ENCODE measurements at regions not wholly inside any gene's neighbourhood (a gene's known extent, or its start where the extent isn't known, plus 50 kb on each side); places are given as distances from the start of the nearest gene placed in this dataset.

DNA sequence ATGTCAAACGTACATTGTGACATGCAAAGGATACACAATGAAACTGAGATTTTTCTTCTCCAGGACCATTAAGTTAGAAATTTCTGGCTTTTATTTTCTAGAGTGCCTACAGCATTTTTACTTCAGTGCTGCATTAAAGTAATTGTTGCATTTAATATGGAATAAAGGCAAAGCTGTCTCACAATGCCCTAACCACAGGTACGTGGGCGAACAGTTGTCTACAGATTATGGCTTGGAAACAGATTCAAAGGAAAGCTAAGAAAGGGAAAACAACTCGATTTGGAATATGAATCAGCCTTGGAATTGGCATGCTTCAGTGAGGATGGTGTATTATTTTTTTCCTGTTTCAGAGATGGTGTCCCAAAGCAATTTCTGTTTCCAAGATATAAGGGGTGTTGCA, 79.1 kb upstream of the TUSC7 start:
- 18 to 38% methylated on average over 4 of the region's 4 CpGs for WGBS, 2 donors
- no peak for DNase-seq
- Histone ChIP-seq H3K36me3 (no peaks in the 10 kb centered on the region), H3K27me3 (no peaks in the 10 kb centered on the region), H3K27ac (no peak overlapping the region), H3K9me3 (no peaks in the 10 kb centered on the region), H3K4me3 (no peak overlapping the region), H3K4me1 (no peaks in the 10 kb centered on the region)
- intact Hi-C loops (cut with DNase I), result no loop called here
- TF ChIP-seq, protein P1, sequence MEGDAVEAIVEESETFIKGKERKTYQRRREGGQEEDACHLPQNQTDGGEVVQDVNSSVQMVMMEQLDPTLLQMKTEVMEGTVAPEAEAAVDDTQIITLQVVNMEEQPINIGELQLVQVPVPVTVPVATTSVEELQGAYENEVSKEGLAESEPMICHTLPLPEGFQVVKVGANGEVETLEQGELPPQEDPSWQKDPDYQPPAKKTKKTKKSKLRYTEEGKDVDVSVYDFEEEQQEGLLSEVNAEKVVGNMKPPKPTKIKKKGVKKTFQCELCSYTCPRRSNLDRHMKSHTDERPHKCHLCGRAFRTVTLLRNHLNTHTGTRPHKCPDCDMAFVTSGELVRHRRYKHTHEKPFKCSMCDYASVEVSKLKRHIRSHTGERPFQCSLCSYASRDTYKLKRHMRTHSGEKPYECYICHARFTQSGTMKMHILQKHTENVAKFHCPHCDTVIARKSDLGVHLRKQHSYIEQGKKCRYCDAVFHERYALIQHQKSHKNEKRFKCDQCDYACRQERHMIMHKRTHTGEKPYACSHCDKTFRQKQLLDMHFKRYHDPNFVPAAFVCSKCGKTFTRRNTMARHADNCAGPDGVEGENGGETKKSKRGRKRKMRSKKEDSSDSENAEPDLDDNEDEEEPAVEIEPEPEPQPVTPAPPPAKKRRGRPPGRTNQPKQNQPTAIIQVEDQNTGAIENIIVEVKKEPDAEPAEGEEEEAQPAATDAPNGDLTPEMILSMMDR (IDR thresholded peaks at IDR 0.05), result no peak
- no peak for TF ChIP-seq POLR2A (IDR thresholded peaks at IDR 0.05)

DNA sequence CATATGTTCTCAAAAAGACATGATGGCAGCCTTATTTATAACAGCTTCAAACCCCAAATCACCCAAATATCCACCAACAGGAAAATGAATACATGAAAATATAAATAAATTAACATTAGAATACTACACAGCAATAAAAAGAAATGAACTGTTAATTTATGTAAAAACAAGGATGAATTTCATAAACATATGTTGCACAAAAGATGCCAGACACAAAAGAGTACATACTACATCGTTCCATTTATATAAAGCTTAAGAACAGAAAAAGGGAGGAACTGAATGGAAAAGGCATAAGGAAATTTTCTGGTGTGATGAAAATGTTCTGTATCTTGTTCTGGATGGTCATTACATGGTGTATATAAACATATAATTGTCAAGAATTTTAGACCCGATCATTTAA, 69.9 kb upstream of the TUSC7 start:
- no peaks in the 10 kb centered on the region for H3K36me3 ChIP-seq
- no peak overlapping the region for H3K27ac ChIP-seq
- no peaks in the 10 kb centered on the region for H3K9me3 ChIP-seq
- intact Hi-C loops (cut with DNase I), result no loop called here
- no peak for TF ChIP-seq POLR2A (IDR thresholded peaks at IDR 0.05)
- TF ChIP-seq, protein P1 (IDR thresholded peaks at IDR 0.05), result no peak
- H3K4me1 ChIP-seq, result no peaks in the 10 kb centered on the region
- H3K27me3 ChIP-seq, result no peaks in the 10 kb centered on the region
- no peak overlapping the region for H3K4me3 ChIP-seq
- DNase-seq, result no peak
- 68 to 69% methylated on average over 2 of the region's 2 CpGs for WGBS, 2 donors

DNA sequence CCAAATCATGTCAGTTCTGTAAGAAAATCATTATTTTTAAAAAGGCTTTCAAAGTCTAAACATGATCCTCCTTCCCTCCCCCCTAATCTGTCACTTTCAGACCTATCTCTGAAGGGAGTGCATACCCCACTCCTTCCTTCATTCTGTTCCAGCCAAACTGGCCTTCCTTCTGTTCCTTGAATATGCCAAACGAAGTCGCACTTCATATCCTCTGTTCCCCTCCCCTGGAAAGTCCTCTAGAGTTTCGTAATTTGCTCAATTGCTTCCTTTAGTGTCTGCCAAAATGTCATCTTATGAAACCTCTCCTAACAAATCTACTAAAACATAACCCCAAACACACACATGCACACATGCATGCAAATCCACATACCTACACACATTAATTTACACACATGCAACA, 69.5 kb upstream of the TUSC7 start:
- Histone ChIP-seq H3K4me3 (no peak overlapping the region), H3K27ac (no peak overlapping the region), H3K4me1 (no peaks in the 10 kb centered on the region), H3K9me3 (no peaks in the 10 kb centered on the region), H3K36me3 (no peaks in the 10 kb centered on the region), H3K27me3 (no peaks in the 10 kb centered on the region)
- TF ChIP-seq, protein P1 (IDR thresholded peaks at IDR 0.05), result no peak
- no peak for TF ChIP-seq POLR2A (IDR thresholded peaks at IDR 0.05)
- intact Hi-C loops (cut with DNase I), result no loop called here
- no peak for DNase-seq
- WGBS, 2 donors, result 33 to 48% methylated on average over 3 of the region's 3 CpGs

DNA sequence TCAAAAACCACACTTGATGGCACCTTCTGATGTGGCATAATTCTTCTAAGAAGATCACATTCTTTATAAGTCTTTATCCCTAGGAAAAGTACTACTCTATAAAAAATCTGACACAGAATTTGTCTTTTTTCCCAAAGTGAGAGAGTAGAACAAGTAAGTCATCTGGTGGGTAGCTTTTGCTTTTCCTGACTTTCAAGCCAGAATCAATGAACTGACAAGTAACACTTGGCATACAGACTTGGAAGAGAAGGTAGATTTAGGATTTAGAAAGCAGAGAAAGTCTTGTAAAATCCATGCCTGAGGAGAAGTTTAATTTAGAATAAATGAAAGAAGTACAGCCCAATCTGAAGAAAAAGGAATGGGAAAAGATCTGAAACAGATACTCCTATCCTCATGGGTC, 66.6 kb upstream of the TUSC7 start:
- intact Hi-C loops (cut with DNase I), result no loop called here
- H3K27ac ChIP-seq, result no peak overlapping the region
- H3K36me3 ChIP-seq, result no peaks in the 10 kb centered on the region
- no peak overlapping the region for H3K4me3 ChIP-seq
- no peak for DNase-seq
- no peak for TF ChIP-seq POLR2A (IDR thresholded peaks at IDR 0.05)
- TF ChIP-seq, protein P1 (IDR thresholded peaks at IDR 0.05), result no peak
- no peaks in the 10 kb centered on the region for H3K27me3 ChIP-seq
- no peaks in the 10 kb centered on the region for H3K9me3 ChIP-seq
- no peaks in the 10 kb centered on the region for H3K4me1 ChIP-seq

DNA sequence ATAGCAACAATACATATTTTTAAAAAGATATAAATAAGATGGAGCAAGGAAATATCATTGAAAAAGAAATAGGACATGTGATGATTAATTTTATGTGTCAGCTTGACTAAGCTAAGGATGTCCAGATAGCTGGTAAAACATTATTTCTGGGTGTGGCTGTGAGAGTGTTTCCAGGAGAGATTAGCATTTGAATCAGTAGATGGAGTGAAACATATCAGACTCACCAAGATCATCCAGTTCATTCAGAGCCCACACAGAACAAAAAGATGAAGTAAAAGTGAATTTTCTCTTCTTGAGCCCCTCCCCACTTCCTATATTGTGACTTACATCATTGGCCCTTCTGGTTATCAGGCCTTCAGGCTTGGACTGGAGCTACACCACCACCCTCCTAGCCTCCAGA, 61.6 kb upstream of the TUSC7 start:
- Histone ChIP-seq H3K4me1 (no peaks in the 10 kb centered on the region), H3K27me3 (no peaks in the 10 kb centered on the region), H3K27ac (no peak overlapping the region), H3K9me3 (no peaks in the 10 kb centered on the region), H3K4me3 (no peak overlapping the region), H3K36me3 (no peaks in the 10 kb centered on the region)
- TF ChIP-seq, protein P1 (IDR thresholded peaks at IDR 0.05), result no peak
- no peak for TF ChIP-seq POLR2A (IDR thresholded peaks at IDR 0.05)
- intact Hi-C loops (cut with DNase I), result no loop called here
- DNase-seq, result no peak

Small RNA genes lying in the stretch of these regions (small RNA-seq; reads per million reads assigned to genes)
- 0 reads per million in 4 donors for gene RN7SL582P
